ENCODE measurements at regions not wholly inside any gene's neighbourhood (a gene's known extent, or its start where the extent isn't known, plus 50 kb on each side); places are given as distances from the start of the nearest gene placed in this dataset.

DNA sequence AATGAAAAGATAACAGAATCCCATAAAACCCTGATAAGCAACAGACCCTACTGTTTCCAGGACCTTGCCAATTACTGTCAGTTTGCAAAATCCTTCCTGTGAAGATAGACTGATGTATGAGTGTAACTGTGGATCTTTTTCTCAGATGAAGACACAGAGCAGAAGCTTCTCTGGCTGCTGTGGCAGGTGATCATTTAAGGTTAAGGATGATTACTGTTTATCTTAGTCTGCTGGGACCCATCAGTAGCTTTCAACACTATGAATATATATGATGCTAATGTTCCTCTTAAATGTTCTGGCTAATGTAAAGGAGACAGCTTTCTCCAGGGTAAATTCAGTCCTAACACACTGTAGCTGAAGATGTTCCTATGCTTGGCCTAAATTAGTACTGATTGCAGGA is 56.0 kb upstream of the CTTNBP2 start:
- ChIA-PET POLR2A (no interaction called here), CTCF (no interaction called here)

DNA sequence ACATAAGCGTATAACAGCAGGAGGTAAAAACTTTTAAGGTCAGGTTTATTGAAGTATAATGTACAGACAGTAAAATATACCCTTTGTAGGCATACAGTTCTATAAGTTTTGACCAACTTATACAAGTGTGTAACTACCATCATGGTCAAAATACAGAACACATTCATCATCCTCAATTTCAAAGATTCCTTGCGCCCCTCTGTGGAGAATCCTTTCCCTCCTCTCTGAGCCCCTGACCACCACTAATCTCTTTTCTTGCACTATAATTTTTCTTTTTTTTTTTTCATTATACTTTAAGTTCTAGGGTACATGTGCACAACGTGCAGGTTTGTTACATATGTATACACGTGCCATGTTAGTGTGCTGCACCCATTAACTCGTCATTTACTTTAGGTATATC is 58.1 kb upstream of the CTTNBP2 start:
- Histone ChIP-seq H3K4me1 (no peaks in the 10 kb centered on the region), H3K27ac (no peak overlapping the region), H3K4me3 (no peak overlapping the region), H3K9me3 (no peaks in the 10 kb centered on the region), H3K4me2 (no peak overlapping the region)
- ATAC-seq = no peak
- no peak for DNase-seq (ENCODE audit: low read depth in 1 of 2, low spot score in 1 of 2)
- ChIA-PET POLR2A (no interaction called here), CTCF (no interaction called here)
- FAIRE-seq = no peak
- 22% methylated on average over 5 of the region's 5 CpGs for WGBS (ENCODE audit: missing lambda C conversion rate)
- TF ChIP-seq ELK1 (IDR thresholded peaks at IDR 0.05; ENCODE audit: low read depth, low read length) = no peak
- TF ChIP-seq EP300 (IDR thresholded peaks at IDR 0.05) = no peak
- TF ChIP-seq CHD2 (IDR thresholded peaks at IDR 0.05; ENCODE audit: low read length, partially characterized antibody) = no peak
- no peak for TF ChIP-seq HDAC2 (IDR thresholded peaks at IDR 0.05)
- no peak for TF ChIP-seq CEBPB (IDR thresholded peaks at IDR 0.05)
- no peak for TF ChIP-seq KDM5A (IDR thresholded peaks at IDR 0.05)
- TF ChIP-seq RAD21 (conservative IDR thresholded peaks at IDR 0.05 in 1 of 2, IDR thresholded peaks at IDR 0.05 in 1 of 2) = no peak; a peak in 1 of 5 replicates
- no peak for TF ChIP-seq TFCP2L1 (CRISPR knock-in tag; IDR thresholded peaks at IDR 0.05)
- no peak for TF ChIP-seq HOXB13 (CRISPR knock-in tag; IDR thresholded peaks at IDR 0.05; ENCODE audit: low read depth)
- no peak for TF ChIP-seq POLR2AphosphoS2 (conservative IDR thresholded peaks at IDR 0.05; ENCODE audit: low read length)
- no peak for TF ChIP-seq RFX5 (IDR thresholded peaks at IDR 0.05)
- TF ChIP-seq ZNF302 (CRISPR knock-in tag; IDR thresholded peaks at IDR 0.05) = no peak
- no peak for TF ChIP-seq BHLHE40 (IDR thresholded peaks at IDR 0.05; ENCODE audit: low read depth, low read length)
- TF ChIP-seq, protein P1, sequence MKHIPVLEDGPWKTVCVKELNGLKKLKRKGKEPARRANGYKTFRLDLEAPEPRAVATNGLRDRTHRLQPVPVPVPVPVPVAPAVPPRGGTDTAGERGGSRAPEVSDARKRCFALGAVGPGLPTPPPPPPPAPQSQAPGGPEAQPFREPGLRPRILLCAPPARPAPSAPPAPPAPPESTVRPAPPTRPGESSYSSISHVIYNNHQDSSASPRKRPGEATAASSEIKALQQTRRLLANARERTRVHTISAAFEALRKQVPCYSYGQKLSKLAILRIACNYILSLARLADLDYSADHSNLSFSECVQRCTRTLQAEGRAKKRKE (CRISPR knock-in tag; IDR thresholded peaks at IDR 0.05; ENCODE audit: low read depth) = no peak
- TF ChIP-seq, protein P2, sequence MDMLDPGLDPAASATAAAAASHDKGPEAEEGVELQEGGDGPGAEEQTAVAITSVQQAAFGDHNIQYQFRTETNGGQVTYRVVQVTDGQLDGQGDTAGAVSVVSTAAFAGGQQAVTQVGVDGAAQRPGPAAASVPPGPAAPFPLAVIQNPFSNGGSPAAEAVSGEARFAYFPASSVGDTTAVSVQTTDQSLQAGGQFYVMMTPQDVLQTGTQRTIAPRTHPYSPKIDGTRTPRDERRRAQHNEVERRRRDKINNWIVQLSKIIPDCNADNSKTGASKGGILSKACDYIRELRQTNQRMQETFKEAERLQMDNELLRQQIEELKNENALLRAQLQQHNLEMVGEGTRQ (IDR thresholded peaks at IDR 0.05) = no peak
- TF ChIP-seq JUN (IDR thresholded peaks at IDR 0.05) = no peak
- TF ChIP-seq EHMT2 (IDR thresholded peaks at IDR 0.05; ENCODE audit: low read depth) = no peak
- TF ChIP-seq MAFK (IDR thresholded peaks at IDR 0.05; ENCODE audit: partially characterized antibody) = no peak
- no peak for TF ChIP-seq SMC3 (IDR thresholded peaks at IDR 0.05)
- TF ChIP-seq NR3C1 (IDR thresholded peaks at IDR 0.05) = no peak

More for the DNA sequence above, 56.0 kb upstream of the CTTNBP2 start:
- H3K27ac ChIP-seq = no peak overlapping the region
- no peaks in the 10 kb centered on the region for H3K9me3 ChIP-seq
- no peak overlapping the region for H3K4me2 ChIP-seq
- H3K4me3 ChIP-seq = no peak overlapping the region
- ATAC-seq (no peak), FAIRE-seq (no peak), DNase-seq (ENCODE audit: low read depth in 1 of 2, low spot score in 1 of 2) (no peak)
- TF ChIP-seq JUNB (IDR thresholded peaks at IDR 0.05) (no peak), JUN (IDR thresholded peaks at IDR 0.05) (no peak), EP300 (IDR thresholded peaks at IDR 0.05) (no peak), CBX2 (IDR thresholded peaks at IDR 0.05; ENCODE audit: borderline replicate concordance, low read depth) (no peak), SMC3 (IDR thresholded peaks at IDR 0.05) (no peak), ZNF302 (CRISPR knock-in tag; IDR thresholded peaks at IDR 0.05) (no peak), CHD4 (IDR thresholded peaks at IDR 0.05; ENCODE audit: borderline replicate concordance) (no peak), HDAC2 (IDR thresholded peaks at IDR 0.05) (no peak), POLR2AphosphoS2 (conservative IDR thresholded peaks at IDR 0.05; ENCODE audit: low read length) (no peak), FOXS1 (CRISPR knock-in tag; IDR thresholded peaks at IDR 0.05) (no peak), HMGXB4 (CRISPR knock-in tag; IDR thresholded peaks at IDR 0.05; ENCODE audit: borderline replicate concordance) (no peak)
- H3K4me1 ChIP-seq = no peaks in the 10 kb centered on the region

Data from A549 (cell line).